ENCODE measurements at regions not wholly inside any gene's neighbourhood (a gene's known extent, or its start where the extent isn't known, plus 50 kb on each side); places are given as distances from the start of the nearest gene placed in this dataset.

GRCh38 chr5:125306741-125307140, 560.3 kb upstream of the ZNF608 start:
- TF ChIP-seq CTCF (IDR thresholded peaks at IDR 0.05), result no peak
- no peak for TF ChIP-seq SREBF2 (IDR thresholded peaks at IDR 0.05)
- TF ChIP-seq, protein P1, sequence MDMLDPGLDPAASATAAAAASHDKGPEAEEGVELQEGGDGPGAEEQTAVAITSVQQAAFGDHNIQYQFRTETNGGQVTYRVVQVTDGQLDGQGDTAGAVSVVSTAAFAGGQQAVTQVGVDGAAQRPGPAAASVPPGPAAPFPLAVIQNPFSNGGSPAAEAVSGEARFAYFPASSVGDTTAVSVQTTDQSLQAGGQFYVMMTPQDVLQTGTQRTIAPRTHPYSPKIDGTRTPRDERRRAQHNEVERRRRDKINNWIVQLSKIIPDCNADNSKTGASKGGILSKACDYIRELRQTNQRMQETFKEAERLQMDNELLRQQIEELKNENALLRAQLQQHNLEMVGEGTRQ (IDR thresholded peaks at IDR 0.05), result no peak
- TF ChIP-seq, protein P2, sequence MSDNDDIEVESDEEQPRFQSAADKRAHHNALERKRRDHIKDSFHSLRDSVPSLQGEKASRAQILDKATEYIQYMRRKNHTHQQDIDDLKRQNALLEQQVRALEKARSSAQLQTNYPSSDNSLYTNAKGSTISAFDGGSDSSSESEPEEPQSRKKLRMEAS (IDR thresholded peaks at IDR 0.05), result no peak
- TF ChIP-seq EP300 (IDR thresholded peaks at IDR 0.05), result no peak
